Astrocyte of the spinal cord (primary cell): ENCODE measurements at regions not wholly inside any gene's neighbourhood (a gene's known extent, or its start where the extent isn't known, plus 50 kb on each side); places are given as distances from the start of the nearest gene placed in this dataset.

Source experiments
- DNase-seq: peaks from one replicate; pipeline ENCODE4 v3.0.0; 2011; ENCODE audit warnings: low read depth, low spot score
- H3K4me3 ChIP-seq: 2 replicates; pipeline ENCODE4 v1.5.1; 2011; ENCODE audit warnings: low read depth, mild to moderate bottlenecking, low read length, moderate library complexity
- in situ Hi-C: cut with HindIII; loops from 2 replicates; pipeline ENCODE4 v1.10.0; 2017; ENCODE audit warnings: low sequenced_read_pairs
- TF ChIP-seq, protein P1 (sequence below): IDR thresholded peaks from 2 replicates; pipeline ENCODE4 v1.5.1; 2012; ENCODE audit warnings: low read depth, mild to moderate bottlenecking, low read length, inconsistent platforms

DNA sequence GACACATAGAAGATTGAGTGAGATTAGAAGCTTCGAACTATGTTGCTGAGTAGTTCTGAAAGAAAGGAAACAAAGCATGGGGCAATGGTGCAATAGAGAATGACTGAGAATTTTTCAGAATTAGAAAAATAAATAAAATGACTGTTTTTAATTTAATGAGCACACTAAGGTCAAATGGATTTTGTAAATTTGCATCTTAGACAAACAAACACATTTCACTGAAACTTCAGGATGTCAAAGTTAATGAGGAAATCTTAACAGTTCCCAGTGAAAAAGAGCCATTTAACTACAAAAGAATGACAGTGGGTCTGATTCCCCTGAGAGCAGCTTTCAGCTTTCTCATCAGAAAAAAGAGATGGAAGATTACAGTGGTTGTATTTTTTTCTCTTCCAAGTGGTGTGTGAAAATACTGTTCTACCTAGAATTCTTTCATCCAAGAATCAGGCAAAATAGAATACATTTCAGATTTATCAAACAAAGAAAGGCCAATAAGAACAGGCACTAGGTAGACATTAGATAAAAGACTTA is 591.9 kb downstream of the SEMA5A start:
- TF ChIP-seq, protein P1, sequence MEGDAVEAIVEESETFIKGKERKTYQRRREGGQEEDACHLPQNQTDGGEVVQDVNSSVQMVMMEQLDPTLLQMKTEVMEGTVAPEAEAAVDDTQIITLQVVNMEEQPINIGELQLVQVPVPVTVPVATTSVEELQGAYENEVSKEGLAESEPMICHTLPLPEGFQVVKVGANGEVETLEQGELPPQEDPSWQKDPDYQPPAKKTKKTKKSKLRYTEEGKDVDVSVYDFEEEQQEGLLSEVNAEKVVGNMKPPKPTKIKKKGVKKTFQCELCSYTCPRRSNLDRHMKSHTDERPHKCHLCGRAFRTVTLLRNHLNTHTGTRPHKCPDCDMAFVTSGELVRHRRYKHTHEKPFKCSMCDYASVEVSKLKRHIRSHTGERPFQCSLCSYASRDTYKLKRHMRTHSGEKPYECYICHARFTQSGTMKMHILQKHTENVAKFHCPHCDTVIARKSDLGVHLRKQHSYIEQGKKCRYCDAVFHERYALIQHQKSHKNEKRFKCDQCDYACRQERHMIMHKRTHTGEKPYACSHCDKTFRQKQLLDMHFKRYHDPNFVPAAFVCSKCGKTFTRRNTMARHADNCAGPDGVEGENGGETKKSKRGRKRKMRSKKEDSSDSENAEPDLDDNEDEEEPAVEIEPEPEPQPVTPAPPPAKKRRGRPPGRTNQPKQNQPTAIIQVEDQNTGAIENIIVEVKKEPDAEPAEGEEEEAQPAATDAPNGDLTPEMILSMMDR: no peak
- in situ Hi-C loops: no loop called here
- DNase-seq: no peak
- H3K4me3 ChIP-seq: no peak overlapping the region

- DNase-seq: no peak
- in situ Hi-C loops: no loop called here
- TF ChIP-seq, protein P1: peak; percentile 13
These were observed 591.1 kb downstream of the SEMA5A start for GRCh38 chr5:8954801-8955200.

GRCh38 chr5:8956659-8957058 is 589.2 kb downstream of the SEMA5A start:
- in situ Hi-C loops: no loop called here
- DNase-seq: no peak
- TF ChIP-seq, protein P1: no peak
- no peak overlapping the region for H3K4me3 ChIP-seq

More at GRCh38 chr5:8954801-8955200, 591.1 kb downstream of the SEMA5A start:
- no peak overlapping the region for H3K4me3 ChIP-seq

DNA sequence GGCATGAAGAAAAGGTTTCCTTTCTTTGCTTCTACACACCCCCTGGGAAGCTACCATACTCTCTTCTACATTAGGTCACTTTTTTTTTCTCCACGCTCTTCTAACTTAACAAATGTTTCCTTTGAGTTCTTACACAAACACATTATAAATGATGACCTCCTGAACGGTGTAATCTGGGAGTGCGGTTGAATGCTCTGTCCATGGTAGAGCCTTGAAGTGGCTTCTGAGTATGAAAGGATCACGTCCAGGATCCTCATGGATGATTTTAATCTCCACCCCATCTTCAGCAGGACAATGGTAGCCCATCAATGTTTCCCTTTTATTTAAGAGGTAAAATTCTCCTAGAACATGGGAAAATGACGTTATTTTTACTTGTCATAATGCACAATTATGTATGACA is 587.3 kb downstream of the SEMA5A start:
- no peak for DNase-seq
- H3K4me3 ChIP-seq: no peak overlapping the region
- in situ Hi-C loops: no loop called here
- TF ChIP-seq, protein P1: no peak

DNA sequence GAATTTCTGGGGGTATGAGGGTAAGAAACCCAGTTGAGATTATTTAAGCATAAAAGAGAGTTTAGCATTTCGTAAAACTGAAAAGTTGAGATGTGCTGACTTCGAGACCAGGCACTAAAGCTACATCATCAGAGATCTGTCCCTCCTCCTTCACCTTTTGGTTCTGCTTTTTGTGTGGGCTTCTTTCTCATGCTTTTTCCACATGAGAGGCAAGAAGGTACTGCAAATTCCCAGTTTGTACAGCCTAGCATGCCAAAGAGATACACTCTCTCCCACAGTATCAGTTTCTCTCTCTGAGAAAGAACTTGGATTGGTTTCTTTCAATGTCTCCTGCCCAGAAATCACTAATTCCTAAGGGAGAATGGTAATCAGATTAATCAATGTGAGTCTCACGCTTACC is 584.7 kb downstream of the SEMA5A start:
- DNase-seq: no peak
- in situ Hi-C loops: no loop called here
- TF ChIP-seq, protein P1: no peak
- no peak overlapping the region for H3K4me3 ChIP-seq

- TF ChIP-seq, protein P1: no peak
- no peak overlapping the region for H3K4me3 ChIP-seq
- in situ Hi-C loops: no loop called here
- DNase-seq: no peak
These were observed 583.9 kb downstream of the SEMA5A start for GRCh38 chr5:8961956-8962355.

DNA sequence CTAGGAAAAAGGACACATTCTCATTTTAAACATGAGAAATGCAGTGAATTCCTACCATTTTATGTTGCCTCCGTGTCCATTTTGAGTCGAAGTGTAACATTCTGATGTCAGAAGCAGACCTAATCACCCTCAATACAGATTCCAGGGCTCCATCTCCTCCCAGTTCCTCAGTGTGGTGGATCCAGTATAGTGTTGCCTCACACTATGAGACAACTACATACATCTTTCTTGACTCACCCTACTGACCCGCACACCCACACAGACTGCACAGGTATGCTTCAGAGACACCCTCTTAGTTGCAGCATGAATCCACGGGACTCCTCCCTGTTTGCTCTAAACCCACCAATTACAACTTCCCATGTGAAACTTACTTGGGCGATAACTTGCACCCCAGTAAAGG is 564.9 kb downstream of the SEMA5A start:
- in situ Hi-C loops: no loop called here
- TF ChIP-seq, protein P1: no peak
- DNase-seq: no peak
- no peak overlapping the region for H3K4me3 ChIP-seq
